GM13976 (cell line): ENCODE measurements at regions not wholly inside any gene's neighbourhood (a gene's known extent, or its start where the extent isn't known, plus 50 kb on each side); places are given as distances from the start of the nearest gene placed in this dataset.

Experiments
- DNase-seq: peaks from one replicate; pipeline ENCODE4 v3.0.0; 2012; ENCODE audit warnings: low spot score
- in situ Hi-C: fragments of 300-500 bp; cut with MboI; formaldehyde crosslinking; loops from one replicate; pipeline ENCODE4 v1.12.0; 2022; ENCODE audit warnings: low sequenced_read_pairs, mixed read lengths, inconsistent platforms; ENCODE audit not compliant: unreplicated experiment
- TF ChIP-seq, protein P1 (sequence below): IDR thresholded peaks from 2 replicates; pipeline ENCODE4 v1.5.1; 2012; ENCODE audit warnings: borderline replicate concordance, mild to moderate bottlenecking; ENCODE audit not compliant: insufficient read depth; ENCODE audit errors: extremely low read depth, missing control alignments, control extremely low read depth

- no peak for DNase-seq
- TF ChIP-seq, protein P1, sequence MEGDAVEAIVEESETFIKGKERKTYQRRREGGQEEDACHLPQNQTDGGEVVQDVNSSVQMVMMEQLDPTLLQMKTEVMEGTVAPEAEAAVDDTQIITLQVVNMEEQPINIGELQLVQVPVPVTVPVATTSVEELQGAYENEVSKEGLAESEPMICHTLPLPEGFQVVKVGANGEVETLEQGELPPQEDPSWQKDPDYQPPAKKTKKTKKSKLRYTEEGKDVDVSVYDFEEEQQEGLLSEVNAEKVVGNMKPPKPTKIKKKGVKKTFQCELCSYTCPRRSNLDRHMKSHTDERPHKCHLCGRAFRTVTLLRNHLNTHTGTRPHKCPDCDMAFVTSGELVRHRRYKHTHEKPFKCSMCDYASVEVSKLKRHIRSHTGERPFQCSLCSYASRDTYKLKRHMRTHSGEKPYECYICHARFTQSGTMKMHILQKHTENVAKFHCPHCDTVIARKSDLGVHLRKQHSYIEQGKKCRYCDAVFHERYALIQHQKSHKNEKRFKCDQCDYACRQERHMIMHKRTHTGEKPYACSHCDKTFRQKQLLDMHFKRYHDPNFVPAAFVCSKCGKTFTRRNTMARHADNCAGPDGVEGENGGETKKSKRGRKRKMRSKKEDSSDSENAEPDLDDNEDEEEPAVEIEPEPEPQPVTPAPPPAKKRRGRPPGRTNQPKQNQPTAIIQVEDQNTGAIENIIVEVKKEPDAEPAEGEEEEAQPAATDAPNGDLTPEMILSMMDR, result no peak
- in situ Hi-C loops, result no loop called here
Measured at GRCh38 chr3:70832089-70832833, 519.8 kb upstream of the MDFIC2 start.

GRCh38 chr3:70829092-70829491 is 516.7 kb upstream of the MDFIC2 start:
- no peak for DNase-seq
- in situ Hi-C loops, result no loop called here
- TF ChIP-seq, protein P1, result no peak

DNA sequence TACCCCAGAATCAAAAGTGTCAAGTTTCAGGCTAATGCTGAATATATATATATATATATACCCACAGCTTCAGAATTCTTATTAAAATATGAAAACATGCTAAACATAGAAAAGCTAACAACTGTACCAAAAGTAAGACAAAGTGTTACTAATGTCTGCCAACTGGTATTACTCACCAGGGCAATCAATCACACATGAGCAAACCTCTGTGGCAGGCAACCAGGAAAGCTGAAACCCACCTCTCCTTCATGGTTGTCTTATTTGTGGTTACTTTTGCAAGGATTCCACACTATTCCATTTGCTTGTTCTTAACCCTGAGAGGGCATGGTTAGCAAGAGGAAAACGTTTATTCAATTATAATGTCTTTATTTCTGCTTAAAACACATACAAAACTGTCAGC is 512.3 kb upstream of the MDFIC2 start:
- DNase-seq, result no peak
- in situ Hi-C loops, result no loop called here
- TF ChIP-seq, protein P1, result no peak

DNA sequence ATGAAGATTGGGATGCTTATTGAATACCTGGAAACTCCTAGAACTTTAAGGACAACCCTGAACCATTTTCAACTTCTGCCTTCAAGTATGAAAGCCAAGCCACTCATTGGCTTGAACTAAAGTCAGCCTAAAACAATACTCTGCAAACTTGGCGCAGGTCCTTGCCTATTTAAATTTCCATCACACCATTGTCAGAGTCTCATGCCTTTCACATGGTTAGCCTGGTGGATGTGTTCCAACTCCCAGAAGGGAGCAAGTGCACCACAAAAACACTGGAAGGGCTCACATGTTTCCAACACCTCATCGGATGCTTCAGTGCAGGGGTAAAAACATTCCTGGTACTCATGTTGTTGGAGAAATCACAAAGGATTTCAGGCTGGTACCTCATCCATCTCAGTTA is 511.6 kb upstream of the MDFIC2 start:
- in situ Hi-C loops, result no loop called here
- no peak for DNase-seq
- TF ChIP-seq, protein P1, result no peak

- in situ Hi-C loops, result no loop called here
- TF ChIP-seq, protein P1, result no peak
- no peak for DNase-seq
Measured at GRCh38 chr3:70823622-70824021, 511.2 kb upstream of the MDFIC2 start.

- no peak for DNase-seq
- in situ Hi-C loops, result no loop called here
- TF ChIP-seq, protein P1, result no peak
Measured at GRCh38 chr3:70822669-70823068, 510.2 kb upstream of the MDFIC2 start.
